WTC11 (cell line): ENCODE measurements at regions not wholly inside any gene's neighbourhood (a gene's known extent, or its start where the extent isn't known, plus 50 kb on each side); places are given as distances from the start of the nearest gene placed in this dataset.

Experiments used
- ATAC-seq: fragments of 200-7000 bp; cut with Tn5 transposase; 2 replicates; pipeline ENCODE4 v1.10.0; 2021; ENCODE audit warnings: mild to moderate bottlenecking, moderate library complexity
- CTCF ChIA-PET: fragments of 300-600 bp; sonication (Branson Sonifier 250); formaldehyde crosslinking; loops from one replicate; lab custom pipeline; 2021; ENCODE audit warnings: antibody characterized with exemption; lab: Charles Lee
- POLR2A ChIA-PET: fragments of 350-600 bp; sonication (Branson Sonifier 250); formaldehyde crosslinking; loops from one replicate; lab custom pipeline; 2021; ENCODE audit warnings: antibody characterized with exemption; lab: Charles Lee
- DNase-seq: peaks from one replicate; pipeline ENCODE4 v3.0.0; 2021; ENCODE audit warnings: low spot score
- H3K27ac Mint-ChIP-seq: 2 replicates; pipeline ENCODE4 v1.8.0; 2021; ENCODE audit warnings: mixed read lengths
- H3K27me3 Mint-ChIP-seq: 2 replicates; pipeline ENCODE4 v1.8.0; 2021; ENCODE audit warnings: low read depth, mild to moderate bottlenecking, moderate library complexity, mixed read lengths
- H3K36me3 Mint-ChIP-seq: 2 replicates; pipeline ENCODE4 v1.8.0; 2021; ENCODE audit warnings: mixed read lengths
- H3K4me1 Mint-ChIP-seq: 2 replicates; pipeline ENCODE4 v1.8.0; 2022; ENCODE audit warnings: mixed read lengths
- H3K4me3 Mint-ChIP-seq: 2 replicates; pipeline ENCODE4 v1.8.0; 2021; ENCODE audit warnings: mild to moderate bottlenecking, moderate library complexity, mixed read lengths
- H3K9me3 Mint-ChIP-seq: 2 replicates; pipeline ENCODE4 v1.8.0; 2021; ENCODE audit warnings: mixed read lengths
- CBFB ChIP-seq: sonication (generic); formaldehyde crosslinking; IDR thresholded peaks from 2 replicates; pipeline ENCODE4 v1.8.1; 2022; ENCODE audit warnings: mild to moderate bottlenecking, low read depth, missing genetic modification reagents
- CREM ChIP-seq: sonication (generic); formaldehyde crosslinking; IDR thresholded peaks from 2 replicates; pipeline ENCODE4 v1.8.1; 2022; ENCODE audit warnings: mild to moderate bottlenecking, missing genetic modification reagents, moderate library complexity
- ETV6 ChIP-seq: sonication (generic); formaldehyde crosslinking; IDR thresholded peaks from 2 replicates; pipeline ENCODE4 v1.8.1; 2022; ENCODE audit warnings: mild to moderate bottlenecking, missing genetic modification reagents
- FOXJ3 ChIP-seq: sonication (generic); formaldehyde crosslinking; IDR thresholded peaks from 2 replicates; pipeline ENCODE4 v1.9.0; 2021; ENCODE audit warnings: missing genetic modification reagents, mild to moderate bottlenecking, borderline replicate concordance
- FOXP1 ChIP-seq: sonication (generic); formaldehyde crosslinking; IDR thresholded peaks from 2 replicates; pipeline ENCODE4 v1.8.0; 2022; ENCODE audit warnings: missing genetic modification reagents, mild to moderate bottlenecking, moderate library complexity, borderline replicate concordance
- GRHL2 ChIP-seq: fragments of 250-450 bp; sonication (Bioruptor Pico); IDR thresholded peaks from 2 replicates; pipeline ENCODE4 v1.8.0; 2022; ENCODE audit warnings: mild to moderate bottlenecking, moderate library complexity; ENCODE audit not compliant: insufficient replicate concordance, severe bottlenecking
- KAT7 ChIP-seq: sonication (generic); formaldehyde crosslinking; IDR thresholded peaks from 2 replicates; pipeline ENCODE4 v1.8.1; 2023; ENCODE audit warnings: missing genetic modification reagents, mild to moderate bottlenecking, borderline replicate concordance
- NFATC4 ChIP-seq: fragments of 250-450 bp; sonication (Bioruptor Pico); IDR thresholded peaks from 2 replicates; pipeline ENCODE4 v1.9.0; 2021; ENCODE audit warnings: mild to moderate bottlenecking
- NFYB ChIP-seq: sonication (generic); formaldehyde crosslinking; conservative IDR thresholded peaks from 2 replicates; pipeline ENCODE4 v1.8.0; 2022; ENCODE audit warnings: low read depth, missing genetic modification reagents
- NR1H2 ChIP-seq: sonication (generic); formaldehyde crosslinking; IDR thresholded peaks from 2 replicates; pipeline ENCODE4 v1.9.0; 2021; ENCODE audit warnings: mild to moderate bottlenecking, moderate library complexity, missing genetic modification reagents
- OVOL2 ChIP-seq: fragments of 250-450 bp; sonication (Bioruptor Pico); IDR thresholded peaks from 2 replicates; pipeline ENCODE4 v1.9.0; 2021; ENCODE audit warnings: mild to moderate bottlenecking, borderline replicate concordance
- PRRX2 ChIP-seq: fragments of 250-450 bp; sonication (Bioruptor Pico); IDR thresholded peaks from 2 replicates; pipeline ENCODE4 v1.8.0; 2021; ENCODE audit warnings: mild to moderate bottlenecking
- RELA ChIP-seq: sonication (generic); formaldehyde crosslinking; IDR thresholded peaks from 2 replicates; pipeline ENCODE4 v1.8.1; 2022; ENCODE audit warnings: missing genetic modification reagents, mild to moderate bottlenecking, borderline replicate concordance
- SMAD3 ChIP-seq: sonication (generic); formaldehyde crosslinking; IDR thresholded peaks from 2 replicates; pipeline ENCODE4 v1.8.0; 2022; ENCODE audit warnings: missing genetic modification reagents, mild to moderate bottlenecking, borderline replicate concordance
- SP1 ChIP-seq: sonication (generic); formaldehyde crosslinking; conservative IDR thresholded peaks from 2 replicates; pipeline ENCODE4 v1.8.1; 2022; ENCODE audit warnings: missing genetic modification reagents
- TEAD4 ChIP-seq: sonication (generic); formaldehyde crosslinking; IDR thresholded peaks from 2 replicates; pipeline ENCODE4 v1.8.0; 2022; ENCODE audit warnings: mild to moderate bottlenecking, missing genetic modification reagents
- ZBTB21 ChIP-seq: sonication (generic); formaldehyde crosslinking; IDR thresholded peaks from 2 replicates; pipeline ENCODE4 v1.8.1; 2023; ENCODE audit warnings: mild to moderate bottlenecking, missing genetic modification reagents, borderline replicate concordance
- ZNF317 ChIP-seq: sonication (generic); formaldehyde crosslinking; IDR thresholded peaks from 2 replicates; pipeline ENCODE4 v1.8.1; 2023; ENCODE audit warnings: low read depth, mild to moderate bottlenecking, moderate library complexity, missing genetic modification reagents, borderline replicate concordance
- TF ChIP-seq, protein P1 (sequence below): sonication (generic); formaldehyde crosslinking; IDR thresholded peaks from 2 replicates; pipeline ENCODE4 v1.8.1; 2022; ENCODE audit warnings: low read depth, missing genetic modification reagents, borderline replicate concordance
- TF ChIP-seq, protein P2 (sequence below): fragments of 250-450 bp; sonication (Bioruptor Pico); IDR thresholded peaks from 2 replicates; pipeline ENCODE4 v1.8.0; 2021; ENCODE audit warnings: mild to moderate bottlenecking
- TF ChIP-seq, protein P3 (sequence below): sonication (generic); formaldehyde crosslinking; IDR thresholded peaks from 2 replicates; pipeline ENCODE4 v1.8.0; 2022; ENCODE audit warnings: mild to moderate bottlenecking, missing genetic modification reagents
- TF ChIP-seq, protein P4 (sequence below): sonication (generic); formaldehyde crosslinking; IDR thresholded peaks from 2 replicates; pipeline ENCODE4 v1.8.0; 2023; ENCODE audit warnings: missing genetic modification reagents

DNA sequence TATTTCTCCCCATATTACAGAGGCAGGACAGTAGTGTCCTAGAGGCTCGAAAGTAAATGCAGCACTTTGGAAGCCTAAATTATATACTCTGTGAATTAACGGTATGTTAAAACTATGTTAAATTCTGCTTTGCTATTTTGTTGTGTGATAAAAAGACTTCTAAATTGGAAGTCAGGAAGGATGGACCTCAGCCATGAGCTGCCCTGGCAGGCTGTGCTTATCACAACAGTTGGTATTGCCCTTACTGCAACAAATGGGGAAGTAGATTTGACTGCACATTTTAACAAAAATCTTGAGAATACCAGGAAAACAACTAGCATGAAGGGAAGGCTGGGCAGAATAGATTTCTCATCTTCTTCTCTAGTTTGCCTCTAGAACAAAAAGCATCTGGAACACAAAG lies 706.6 kb downstream of the SI start (continued):
- TF ChIP-seq GRHL2 (CRISPR knock-in tag) = no peak
- TF ChIP-seq ZBTB21 = no peak
- no peak for TF ChIP-seq FOXJ3 (CRISPR knock-in tag)
- no peak for TF ChIP-seq CREM (CRISPR knock-in tag)
- TF ChIP-seq, protein P1, sequence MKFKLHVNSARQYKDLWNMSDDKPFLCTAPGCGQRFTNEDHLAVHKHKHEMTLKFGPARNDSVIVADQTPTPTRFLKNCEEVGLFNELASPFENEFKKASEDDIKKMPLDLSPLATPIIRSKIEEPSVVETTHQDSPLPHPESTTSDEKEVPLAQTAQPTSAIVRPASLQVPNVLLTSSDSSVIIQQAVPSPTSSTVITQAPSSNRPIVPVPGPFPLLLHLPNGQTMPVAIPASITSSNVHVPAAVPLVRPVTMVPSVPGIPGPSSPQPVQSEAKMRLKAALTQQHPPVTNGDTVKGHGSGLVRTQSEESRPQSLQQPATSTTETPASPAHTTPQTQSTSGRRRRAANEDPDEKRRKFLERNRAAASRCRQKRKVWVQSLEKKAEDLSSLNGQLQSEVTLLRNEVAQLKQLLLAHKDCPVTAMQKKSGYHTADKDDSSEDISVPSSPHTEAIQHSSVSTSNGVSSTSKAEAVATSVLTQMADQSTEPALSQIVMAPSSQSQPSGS (CRISPR knock-in tag) = no peak
- TF ChIP-seq, all 79 proteins: peak for 0

DNA sequence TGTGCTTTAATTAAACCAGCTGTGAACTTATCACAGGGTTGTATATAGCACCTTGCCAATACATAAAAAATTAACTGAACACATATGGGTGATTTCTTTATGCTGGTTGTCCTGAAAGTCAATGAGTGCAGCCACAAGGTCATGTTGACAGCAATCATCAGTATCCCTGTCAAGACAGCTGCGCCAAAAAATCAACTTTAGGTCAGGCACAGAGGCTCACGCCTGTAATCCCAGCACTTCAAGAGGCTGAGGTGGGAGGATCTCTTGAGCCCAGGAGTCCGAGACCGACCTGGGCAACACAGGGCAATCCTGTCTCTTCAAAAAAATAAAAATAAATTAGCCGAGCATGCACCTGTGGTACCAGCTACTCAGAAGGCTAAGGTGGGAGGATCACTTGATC lies 707.3 kb downstream of the SI start:
- TF ChIP-seq RELA (CRISPR knock-in tag) = no peak
- TF ChIP-seq ZBTB21 = no peak
- TF ChIP-seq SMAD3 (CRISPR knock-in tag) = no peak
- TF ChIP-seq KAT7 (CRISPR knock-in tag) = no peak
- Mint-ChIP-seq H3K36me3 (no peaks in the 10 kb centered on the region), H3K9me3 (peaks cover 4% of the 10 kb centered on the region; the same call in 1 of the 2 replicates), H3K4me3 (no peak overlapping the region), H3K27me3 (no peaks in the 10 kb centered on the region), H3K4me1 (no peaks in the 10 kb centered on the region), H3K27ac (no peak overlapping the region)
- CTCF ChIA-PET = no interaction called here
- ATAC-seq (no peak), DNase-seq (no peak)
- POLR2A ChIA-PET = no interaction called here

DNA sequence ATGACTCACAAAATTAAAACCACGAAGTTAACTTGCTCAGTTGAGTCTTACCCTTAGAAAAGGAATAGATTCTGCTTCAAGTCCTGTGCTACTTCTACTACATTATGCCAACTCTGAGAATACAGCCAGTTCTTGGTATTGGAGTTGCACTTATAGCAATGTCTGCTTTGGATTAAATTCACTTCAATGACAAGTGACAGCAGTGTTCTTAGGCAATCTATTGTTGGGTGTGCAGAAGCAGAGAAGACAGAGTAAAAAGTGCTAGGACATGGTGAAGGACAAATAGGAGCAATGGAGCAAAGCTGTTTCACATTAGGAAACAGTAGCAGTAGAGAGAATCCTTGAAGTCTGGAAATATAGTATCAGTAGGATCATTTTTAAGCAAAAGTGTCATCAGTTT lies 713.1 kb downstream of the SI start:
- H3K4me1 Mint-ChIP-seq = peaks cover 6% of the 10 kb centered on the region; the same call in 1 of the 2 replicates
- no peaks in the 10 kb centered on the region for H3K27me3 Mint-ChIP-seq
- ATAC-seq (no peak), DNase-seq (no peak)
- POLR2A ChIA-PET = no interaction called here
- CTCF ChIA-PET = no interaction called here
- no peak overlapping the region for H3K4me3 Mint-ChIP-seq
- peaks cover 4% of the 10 kb centered on the region; the same call in 1 of the 2 replicates for H3K9me3 Mint-ChIP-seq
- no peaks in the 10 kb centered on the region for H3K36me3 Mint-ChIP-seq
- H3K27ac Mint-ChIP-seq = no peak overlapping the region
- TF ChIP-seq PRRX2 (CRISPR knock-in tag) (no peak), NFYB (CRISPR knock-in tag) (no peak), NR1H2 (CRISPR knock-in tag) (no peak), NFATC4 (CRISPR knock-in tag) (no peak), OVOL2 (no peak), TEAD4 (CRISPR knock-in tag) (no peak), CBFB (CRISPR knock-in tag) (no peak), RELA (CRISPR knock-in tag) (no peak), ETV6 (CRISPR knock-in tag) (no peak), SP1 (CRISPR knock-in tag) (no peak), ZNF317 (CRISPR knock-in tag) (no peak), FOXP1 (CRISPR knock-in tag) (no peak)
- TF ChIP-seq, protein P2, sequence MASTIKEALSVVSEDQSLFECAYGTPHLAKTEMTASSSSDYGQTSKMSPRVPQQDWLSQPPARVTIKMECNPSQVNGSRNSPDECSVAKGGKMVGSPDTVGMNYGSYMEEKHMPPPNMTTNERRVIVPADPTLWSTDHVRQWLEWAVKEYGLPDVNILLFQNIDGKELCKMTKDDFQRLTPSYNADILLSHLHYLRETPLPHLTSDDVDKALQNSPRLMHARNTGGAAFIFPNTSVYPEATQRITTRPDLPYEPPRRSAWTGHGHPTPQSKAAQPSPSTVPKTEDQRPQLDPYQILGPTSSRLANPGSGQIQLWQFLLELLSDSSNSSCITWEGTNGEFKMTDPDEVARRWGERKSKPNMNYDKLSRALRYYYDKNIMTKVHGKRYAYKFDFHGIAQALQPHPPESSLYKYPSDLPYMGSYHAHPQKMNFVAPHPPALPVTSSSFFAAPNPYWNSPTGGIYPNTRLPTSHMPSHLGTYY (CRISPR knock-in tag) = no peak
- TF ChIP-seq, protein P3, sequence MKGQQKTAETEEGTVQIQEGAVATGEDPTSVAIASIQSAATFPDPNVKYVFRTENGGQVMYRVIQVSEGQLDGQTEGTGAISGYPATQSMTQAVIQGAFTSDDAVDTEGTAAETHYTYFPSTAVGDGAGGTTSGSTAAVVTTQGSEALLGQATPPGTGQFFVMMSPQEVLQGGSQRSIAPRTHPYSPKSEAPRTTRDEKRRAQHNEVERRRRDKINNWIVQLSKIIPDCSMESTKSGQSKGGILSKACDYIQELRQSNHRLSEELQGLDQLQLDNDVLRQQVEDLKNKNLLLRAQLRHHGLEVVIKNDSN (CRISPR knock-in tag) = no peak
- TF ChIP-seq, protein P4, sequence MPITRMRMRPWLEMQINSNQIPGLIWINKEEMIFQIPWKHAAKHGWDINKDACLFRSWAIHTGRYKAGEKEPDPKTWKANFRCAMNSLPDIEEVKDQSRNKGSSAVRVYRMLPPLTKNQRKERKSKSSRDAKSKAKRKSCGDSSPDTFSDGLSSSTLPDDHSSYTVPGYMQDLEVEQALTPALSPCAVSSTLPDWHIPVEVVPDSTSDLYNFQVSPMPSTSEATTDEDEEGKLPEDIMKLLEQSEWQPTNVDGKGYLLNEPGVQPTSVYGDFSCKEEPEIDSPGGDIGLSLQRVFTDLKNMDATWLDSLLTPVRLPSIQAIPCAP (CRISPR knock-in tag) = no peak
